ENCODE measurements at regions not wholly inside any gene's neighbourhood (a gene's known extent, or its start where the extent isn't known, plus 50 kb on each side); places are given as distances from the start of the nearest gene placed in this dataset.
"Not testable (repeated sequence)": the region's sequence is repeated elsewhere in the genome, so short reads cannot be mapped to it uniquely, and the experiment has no call there.

GRCh38 chr2:89243114-89243700 is 551.7 kb downstream of the RPIA start:
- H3K4me3 ChIP-seq (ENCODE audit: low read depth, low read length); H3K9me3 ChIP-seq; H3K4me1 ChIP-seq; DNase-seq; H3K27me3 ChIP-seq; H3K36me3 ChIP-seq: not testable (repeated sequence)
- peak; percentile 41 for TF ChIP-seq CTCF (IDR thresholded peaks at IDR 0.05; ENCODE audit: low read depth, low read length)

GRCh38 chr2:89244407-89244806 is 552.9 kb downstream of the RPIA start:
- DNase-seq; H3K9me3 ChIP-seq; H3K36me3 ChIP-seq; H3K4me1 ChIP-seq; H3K4me3 ChIP-seq (ENCODE audit: low read depth, low read length); H3K27me3 ChIP-seq: not testable (repeated sequence)

GRCh38 chr2:89245478-89245877 is 554.0 kb downstream of the RPIA start:
- not testable (repeated sequence) for H3K9me3 ChIP-seq; H3K4me3 ChIP-seq (ENCODE audit: low read depth, low read length); H3K4me1 ChIP-seq; H3K36me3 ChIP-seq; DNase-seq; H3K27me3 ChIP-seq

GRCh38 chr2:89246027-89246426 is 554.6 kb downstream of the RPIA start:
- not testable (repeated sequence) for H3K27me3 ChIP-seq; H3K36me3 ChIP-seq; H3K9me3 ChIP-seq; H3K4me1 ChIP-seq; DNase-seq; H3K4me3 ChIP-seq (ENCODE audit: low read depth, low read length)

GRCh38 chr2:89246620-89247019 is 555.1 kb downstream of the RPIA start:
- not testable (repeated sequence) for H3K4me3 ChIP-seq (ENCODE audit: low read depth, low read length); DNase-seq; H3K36me3 ChIP-seq; H3K9me3 ChIP-seq; H3K27me3 ChIP-seq; H3K4me1 ChIP-seq

GRCh38 chr2:89255013-89255412 is 563.5 kb downstream of the RPIA start:
- not testable (repeated sequence) for H3K36me3 ChIP-seq; DNase-seq; H3K27me3 ChIP-seq; H3K9me3 ChIP-seq; H3K4me3 ChIP-seq (ENCODE audit: low read depth, low read length); H3K4me1 ChIP-seq

GRCh38 chr2:89273443-89273842 is 582.0 kb downstream of the RPIA start:
- DNase-seq; H3K4me3 ChIP-seq (ENCODE audit: low read depth, low read length); H3K36me3 ChIP-seq; H3K4me1 ChIP-seq; H3K27me3 ChIP-seq; H3K9me3 ChIP-seq: not testable (repeated sequence)

GRCh38 chr2:89280536-89280935 is 589.1 kb downstream of the RPIA start:
- not testable (repeated sequence) for H3K27me3 ChIP-seq; DNase-seq; H3K36me3 ChIP-seq; H3K9me3 ChIP-seq; H3K4me3 ChIP-seq (ENCODE audit: low read depth, low read length); H3K4me1 ChIP-seq

- not testable (repeated sequence) for H3K4me1 ChIP-seq; H3K4me3 ChIP-seq (ENCODE audit: low read depth, low read length); H3K27me3 ChIP-seq; H3K9me3 ChIP-seq; H3K36me3 ChIP-seq; DNase-seq
Measured at GRCh38 chr2:89286448-89287080, 595.1 kb downstream of the RPIA start.

- not testable (repeated sequence) for H3K4me3 ChIP-seq (ENCODE audit: low read depth, low read length); H3K36me3 ChIP-seq
Measured at GRCh38 chr2:89287084-89287483, 595.6 kb downstream of the RPIA start.

GRCh38 chr2:89291717-89292298 is 600.3 kb downstream of the RPIA start:
- H3K36me3 ChIP-seq; H3K4me3 ChIP-seq (ENCODE audit: low read depth, low read length); H3K27me3 ChIP-seq; DNase-seq; H3K9me3 ChIP-seq; H3K4me1 ChIP-seq: not testable (repeated sequence)

More at GRCh38 chr2:89287084-89287483, 595.6 kb downstream of the RPIA start:
- DNase-seq, H3K9me3 ChIP-seq, H3K4me1 ChIP-seq, H3K27me3 ChIP-seq: not testable (repeated sequence)

- not testable (repeated sequence) for H3K4me3 ChIP-seq (ENCODE audit: low read depth, low read length); H3K27me3 ChIP-seq; DNase-seq; H3K36me3 ChIP-seq; H3K9me3 ChIP-seq; H3K4me1 ChIP-seq
Measured at GRCh38 chr2:89293399-89293798, 601.9 kb downstream of the RPIA start.

- not testable (repeated sequence) for H3K36me3 ChIP-seq; H3K27me3 ChIP-seq; H3K9me3 ChIP-seq; H3K4me3 ChIP-seq (ENCODE audit: low read depth, low read length); H3K4me1 ChIP-seq; DNase-seq
Measured at GRCh38 chr2:89294335-89294734, 602.9 kb downstream of the RPIA start.

GRCh38 chr2:89296820-89297398 is 605.4 kb downstream of the RPIA start:
- H3K9me3 ChIP-seq; H3K4me3 ChIP-seq (ENCODE audit: low read depth, low read length); H3K4me1 ChIP-seq; DNase-seq; H3K27me3 ChIP-seq; H3K36me3 ChIP-seq: not testable (repeated sequence)

GRCh38 chr2:89299196-89299595 is 607.7 kb downstream of the RPIA start:
- not testable (repeated sequence) for H3K4me3 ChIP-seq (ENCODE audit: low read depth, low read length); H3K9me3 ChIP-seq; H3K4me1 ChIP-seq; H3K27me3 ChIP-seq; DNase-seq; H3K36me3 ChIP-seq
